ENCODE measurements at regions not wholly inside any gene's neighbourhood (a gene's known extent, or its start where the extent isn't known, plus 50 kb on each side); places are given as distances from the start of the nearest gene placed in this dataset.

DNA sequence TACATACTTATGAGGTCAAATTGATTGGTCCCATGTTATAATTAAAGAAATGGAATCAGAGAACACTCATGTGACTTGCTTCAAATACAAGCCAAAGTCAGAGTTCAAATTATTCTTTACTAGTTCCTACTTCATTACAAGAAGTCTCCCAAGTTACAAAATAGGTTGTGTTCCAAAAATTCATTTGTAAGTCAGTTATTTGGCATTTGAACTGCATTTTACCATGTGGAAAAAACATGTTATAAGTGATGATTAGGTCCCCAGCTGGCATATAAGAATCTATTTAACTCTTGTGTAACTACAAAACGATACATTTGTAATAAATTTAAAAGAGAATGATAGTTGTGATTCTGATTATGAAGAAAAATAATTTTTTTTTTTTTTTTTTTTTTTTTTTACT lies 124.1 kb downstream of the DISP1 start:
- Histone ChIP-seq H3K4me1 (ENCODE audit: low read depth) (no peaks in the 10 kb centered on the region), H3K36me3 (ENCODE audit: low read depth) (no peaks in the 10 kb centered on the region), H3K9me3 (no peaks in the 10 kb centered on the region), H3K4me3 (no peak overlapping the region)
- ATAC-seq (no peak), DNase-seq (no peak)
- intact Hi-C loops (cut with DNase I, micrococcal nuclease), result no loop called here
- TF ChIP-seq, protein P1, sequence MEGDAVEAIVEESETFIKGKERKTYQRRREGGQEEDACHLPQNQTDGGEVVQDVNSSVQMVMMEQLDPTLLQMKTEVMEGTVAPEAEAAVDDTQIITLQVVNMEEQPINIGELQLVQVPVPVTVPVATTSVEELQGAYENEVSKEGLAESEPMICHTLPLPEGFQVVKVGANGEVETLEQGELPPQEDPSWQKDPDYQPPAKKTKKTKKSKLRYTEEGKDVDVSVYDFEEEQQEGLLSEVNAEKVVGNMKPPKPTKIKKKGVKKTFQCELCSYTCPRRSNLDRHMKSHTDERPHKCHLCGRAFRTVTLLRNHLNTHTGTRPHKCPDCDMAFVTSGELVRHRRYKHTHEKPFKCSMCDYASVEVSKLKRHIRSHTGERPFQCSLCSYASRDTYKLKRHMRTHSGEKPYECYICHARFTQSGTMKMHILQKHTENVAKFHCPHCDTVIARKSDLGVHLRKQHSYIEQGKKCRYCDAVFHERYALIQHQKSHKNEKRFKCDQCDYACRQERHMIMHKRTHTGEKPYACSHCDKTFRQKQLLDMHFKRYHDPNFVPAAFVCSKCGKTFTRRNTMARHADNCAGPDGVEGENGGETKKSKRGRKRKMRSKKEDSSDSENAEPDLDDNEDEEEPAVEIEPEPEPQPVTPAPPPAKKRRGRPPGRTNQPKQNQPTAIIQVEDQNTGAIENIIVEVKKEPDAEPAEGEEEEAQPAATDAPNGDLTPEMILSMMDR (IDR thresholded peaks at IDR 0.05), result no peak

DNA sequence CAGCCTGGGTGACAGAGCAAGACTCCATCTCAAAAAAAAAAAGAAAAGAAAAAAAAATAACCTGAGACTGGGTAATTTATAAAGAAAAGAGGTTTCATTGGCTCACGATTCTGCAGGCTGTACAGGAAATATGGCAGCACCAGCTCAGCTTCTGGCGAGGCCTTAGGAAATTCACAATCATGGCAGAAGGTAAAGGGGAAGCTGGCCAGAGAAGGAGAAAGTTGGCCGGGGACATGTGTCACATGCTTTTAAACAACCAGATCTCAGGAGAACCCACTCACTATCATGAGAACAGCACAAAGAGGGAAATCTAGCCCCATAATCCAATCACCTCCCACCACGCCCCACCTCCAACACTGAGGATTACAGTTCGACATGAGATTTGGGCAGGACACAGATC lies 125.3 kb downstream of the DISP1 start:
- Histone ChIP-seq H3K4me3 (no peak overlapping the region), H3K9me3 (no peaks in the 10 kb centered on the region), H3K4me1 (ENCODE audit: low read depth) (no peaks in the 10 kb centered on the region), H3K36me3 (ENCODE audit: low read depth) (no peaks in the 10 kb centered on the region)
- intact Hi-C loops (cut with DNase I, micrococcal nuclease), result no loop called here
- DNase-seq (no peak), ATAC-seq (no peak)
- TF ChIP-seq, protein P1 (IDR thresholded peaks at IDR 0.05), result no peak

- no peaks in the 10 kb centered on the region for H3K36me3 ChIP-seq (ENCODE audit: low read depth)
- ATAC-seq (no peak), DNase-seq (no peak)
- no peak overlapping the region for H3K4me3 ChIP-seq
- no peaks in the 10 kb centered on the region for H3K4me1 ChIP-seq (ENCODE audit: low read depth)
- TF ChIP-seq, protein P1 (IDR thresholded peaks at IDR 0.05), result no peak
- H3K9me3 ChIP-seq, result no peaks in the 10 kb centered on the region
- intact Hi-C loops (cut with DNase I, micrococcal nuclease), result no loop called here
Observed at GRCh38 chr1:222940906-222941305, 126.1 kb downstream of the DISP1 start.

DNA sequence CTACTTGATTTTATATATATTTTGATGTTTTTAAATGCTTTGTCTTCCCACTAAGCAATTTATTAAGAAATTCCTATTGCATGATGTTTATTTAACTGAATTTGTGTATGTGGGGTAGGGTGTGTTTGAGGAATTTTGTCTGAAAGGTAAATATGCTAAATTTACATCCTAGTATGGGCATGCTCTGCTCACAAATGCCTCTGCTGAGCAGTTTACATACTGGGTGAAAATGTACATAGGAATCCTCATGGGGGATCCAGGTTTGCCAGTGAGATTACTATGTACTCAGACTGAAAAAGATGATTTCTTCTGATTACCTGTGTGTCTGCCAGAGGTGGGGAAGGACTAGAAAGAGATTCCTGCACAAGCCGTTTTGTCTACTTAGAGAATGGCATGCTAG lies 126.6 kb downstream of the DISP1 start:
- TF ChIP-seq, protein P1 (IDR thresholded peaks at IDR 0.05), result no peak
- H3K9me3 ChIP-seq, result no peaks in the 10 kb centered on the region

GRCh38 chr1:222946436-222946835 lies 131.6 kb downstream of the DISP1 start:
- no peaks in the 10 kb centered on the region for H3K36me3 ChIP-seq (ENCODE audit: low read depth)
- no peak for DNase-seq
- TF ChIP-seq, protein P1 (IDR thresholded peaks at IDR 0.05), result no peak
- intact Hi-C loops (cut with DNase I, micrococcal nuclease), result no loop called here
- H3K4me3 ChIP-seq, result no peak overlapping the region
- H3K9me3 ChIP-seq, result no peaks in the 10 kb centered on the region
- no peaks in the 10 kb centered on the region for H3K4me1 ChIP-seq (ENCODE audit: low read depth)
- ATAC-seq, result no peak

More for the DNA sequence above, 126.6 kb downstream of the DISP1 start:
- DNase-seq (no peak), ATAC-seq (no peak)
- intact Hi-C loops (cut with DNase I, micrococcal nuclease), result no loop called here
- H3K4me3 ChIP-seq, result no peak overlapping the region
- no peaks in the 10 kb centered on the region for H3K4me1 ChIP-seq (ENCODE audit: low read depth)
- H3K36me3 ChIP-seq (ENCODE audit: low read depth), result no peaks in the 10 kb centered on the region

GRCh38 chr1:222948079-222948478 lies 133.2 kb downstream of the DISP1 start:
- no peaks in the 10 kb centered on the region for H3K36me3 ChIP-seq (ENCODE audit: low read depth)
- no peaks in the 10 kb centered on the region for H3K9me3 ChIP-seq
- DNase-seq (no peak), ATAC-seq (no peak)
- H3K4me1 ChIP-seq (ENCODE audit: low read depth), result no peaks in the 10 kb centered on the region
- intact Hi-C loops (cut with DNase I, micrococcal nuclease), result no loop called here
- H3K4me3 ChIP-seq, result no peak overlapping the region
- TF ChIP-seq, protein P1 (IDR thresholded peaks at IDR 0.05), result no peak
